ENCODE measurements at regions not wholly inside any gene's neighbourhood (a gene's known extent, or its start where the extent isn't known, plus 50 kb on each side); places are given as distances from the start of the nearest gene placed in this dataset.

DNA sequence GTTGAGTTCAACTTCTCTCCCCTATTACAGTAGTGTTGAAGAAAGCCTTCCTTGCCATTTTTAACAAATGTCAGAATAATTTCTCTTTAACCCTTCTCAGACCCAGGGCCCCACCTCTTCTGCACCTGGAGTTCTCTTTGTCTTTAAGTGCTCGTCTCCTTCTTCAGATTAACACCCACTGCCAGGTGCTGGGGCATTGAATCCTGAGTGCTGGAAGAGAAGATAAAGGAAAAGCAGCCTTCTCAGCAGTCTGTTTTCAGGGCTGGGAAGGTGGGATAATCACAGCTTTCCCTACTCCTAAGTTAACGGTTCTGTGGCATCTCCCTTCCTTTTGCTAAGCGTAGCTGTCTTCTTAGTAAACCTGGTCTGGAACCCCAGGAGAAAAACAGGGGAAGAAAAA is 114.6 kb upstream of the TAB2 start:
- DNase-seq = no peak
- Histone ChIP-seq H3K36me3 (ENCODE audit: low read depth) (no peaks in the 10 kb centered on the region), H4K20me1 (ENCODE audit: insufficient read depth) (no peaks in the 10 kb centered on the region), H3K4me2 (ENCODE audit: unreplicated experiment) (no peak overlapping the region), H3K4me1 (ENCODE audit: insufficient read depth) (no peaks in the 10 kb centered on the region), H3K9me2 (ENCODE audit: insufficient read depth) (no peaks in the 10 kb centered on the region), H3K27ac (no peak overlapping the region), H3K79me2 (ENCODE audit: insufficient read depth) (no peaks in the 10 kb centered on the region), H3K4me3 (no peak overlapping the region), H3F3A (ENCODE audit: insufficient read depth) (no peaks in the 10 kb centered on the region), H3K27me3 (replicated peaks; ENCODE audit: insufficient read depth) (0 out of 2 replicates have a peak, but pooled peaks cover 8% of the 10 kb centered on the region), H3K9ac (no peak overlapping the region), H3K9me3 (ENCODE audit: low read depth) (no peaks in the 10 kb centered on the region), H2AFZ (no peak overlapping the region)
- WGBS, 2 experiments (ENCODE audit: low coverage in 1 of 2, low lambda C conversion rate in 2 of 2, missing lambda C conversion rate in 2 of 2) = 79 to 89% methylated on average over 3 of the region's 3 CpGs
- TF ChIP-seq EZH2 (IDR thresholded peaks at IDR 0.05; ENCODE audit: insufficient read depth, poor library complexity, severe bottlenecking) (no peak), EZH2phosphoT487 (IDR thresholded peaks at IDR 0.05; ENCODE audit: insufficient read depth, low read depth) (no peak)
- in situ Hi-C loops (cut with MboI) = no loop called here

DNA sequence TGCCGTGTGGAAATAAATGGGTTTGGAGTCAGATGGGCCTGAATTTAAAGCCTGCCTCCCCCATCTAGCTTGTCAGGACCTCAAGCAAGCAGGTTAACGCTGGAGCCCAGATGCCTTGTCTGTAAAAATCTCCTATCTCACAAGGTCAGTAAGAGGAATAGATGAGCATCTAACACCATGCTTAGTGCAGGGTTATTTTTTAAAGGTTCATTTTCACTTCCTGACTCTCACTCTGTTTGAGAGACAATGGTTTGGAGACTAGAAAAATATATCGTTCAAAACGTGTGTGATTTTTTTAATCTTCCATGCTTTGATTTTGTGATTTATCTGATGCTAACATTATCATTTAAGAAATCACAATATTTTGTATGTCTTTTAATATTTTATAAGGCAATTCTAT is 114.0 kb upstream of the TAB2 start:
- no peaks in the 10 kb centered on the region for H3F3A ChIP-seq (ENCODE audit: insufficient read depth)
- no peaks in the 10 kb centered on the region for H3K4me1 ChIP-seq (ENCODE audit: insufficient read depth)
- H3K4me3 ChIP-seq = no peak overlapping the region
- DNase-seq = no peak
- TF ChIP-seq EZH2phosphoT487 (IDR thresholded peaks at IDR 0.05; ENCODE audit: insufficient read depth, low read depth) (no peak), EZH2 (IDR thresholded peaks at IDR 0.05; ENCODE audit: insufficient read depth, poor library complexity, severe bottlenecking) (no peak)
- H3K9me2 ChIP-seq (ENCODE audit: insufficient read depth) = no peaks in the 10 kb centered on the region
- 86 to 87% methylated on average over 4 of the region's 4 CpGs for WGBS, 2 experiments (ENCODE audit: low coverage in 1 of 2, low lambda C conversion rate in 2 of 2, missing lambda C conversion rate in 2 of 2)
- no peaks in the 10 kb centered on the region for H3K79me2 ChIP-seq (ENCODE audit: insufficient read depth)
- H4K20me1 ChIP-seq (ENCODE audit: insufficient read depth) = no peaks in the 10 kb centered on the region
- no peaks in the 10 kb centered on the region for H3K36me3 ChIP-seq (ENCODE audit: low read depth)
- H2AFZ ChIP-seq = no peak overlapping the region
- in situ Hi-C loops (cut with MboI) = no loop called here
- no peak overlapping the region for H3K4me2 ChIP-seq (ENCODE audit: unreplicated experiment)
- no peak overlapping the region for H3K27ac ChIP-seq
- H3K9me3 ChIP-seq (ENCODE audit: low read depth) = no peaks in the 10 kb centered on the region
- H3K27me3 ChIP-seq (replicated peaks; ENCODE audit: insufficient read depth) = 0 out of 2 replicates have a peak, but pooled peaks cover 8% of the 10 kb centered on the region
- no peak overlapping the region for H3K9ac ChIP-seq

DNA sequence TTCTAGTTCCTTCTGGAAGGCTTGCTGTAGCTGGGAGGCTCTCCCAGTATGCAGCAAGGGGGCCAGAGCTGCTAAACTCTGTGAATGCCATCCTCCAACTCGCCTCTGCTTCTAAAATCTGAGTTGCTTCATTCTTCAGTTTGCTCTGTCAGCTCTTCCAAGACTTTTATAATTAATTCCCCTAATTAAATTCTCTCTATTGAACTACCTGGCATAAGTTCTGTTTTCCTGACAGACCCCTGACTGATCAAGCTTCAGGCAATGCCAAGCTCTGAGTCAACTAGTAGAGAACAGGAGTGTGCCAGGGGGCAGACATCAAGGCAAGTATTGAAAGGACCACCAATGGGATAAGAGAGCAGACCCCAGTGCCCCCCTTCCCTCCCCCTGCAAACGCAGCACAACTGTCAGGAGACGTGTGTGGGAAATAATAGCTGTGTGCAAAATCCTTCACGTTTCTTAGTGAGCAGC is 109.3 kb upstream of the TAB2 start:
- Histone ChIP-seq H3K27me3 (replicated peaks; ENCODE audit: insufficient read depth) (0 out of 2 replicates have a peak, but pooled peaks cover 3% of the 10 kb centered on the region), H3K9me3 (ENCODE audit: low read depth) (no peaks in the 10 kb centered on the region), H3K4me2 (ENCODE audit: unreplicated experiment) (no peak overlapping the region), H3K4me1 (ENCODE audit: insufficient read depth) (peaks cover 33% of the 10 kb centered on the region), H3K79me2 (ENCODE audit: insufficient read depth) (no peaks in the 10 kb centered on the region), H3K27ac (no peak overlapping the region), H3K4me3 (no peak overlapping the region), H3K9me2 (ENCODE audit: insufficient read depth) (no peaks in the 10 kb centered on the region), H2AFZ (no peak overlapping the region), H4K20me1 (ENCODE audit: insufficient read depth) (no peaks in the 10 kb centered on the region), H3K36me3 (ENCODE audit: low read depth) (no peaks in the 10 kb centered on the region), H3K9ac (no peak overlapping the region), H3F3A (ENCODE audit: insufficient read depth) (peaks cover 26% of the 10 kb centered on the region)
- no peak for TF ChIP-seq EZH2phosphoT487 (IDR thresholded peaks at IDR 0.05; ENCODE audit: insufficient read depth, low read depth)
- no peak for TF ChIP-seq EZH2 (IDR thresholded peaks at IDR 0.05; ENCODE audit: insufficient read depth, poor library complexity, severe bottlenecking)
- in situ Hi-C loops (cut with MboI) = no loop called here
- DNase-seq = no peak
- 62 to 76% methylated on average over 4 of the region's 4 CpGs for WGBS, 2 experiments (ENCODE audit: low coverage in 1 of 2, low lambda C conversion rate in 2 of 2, missing lambda C conversion rate in 2 of 2)

DNA sequence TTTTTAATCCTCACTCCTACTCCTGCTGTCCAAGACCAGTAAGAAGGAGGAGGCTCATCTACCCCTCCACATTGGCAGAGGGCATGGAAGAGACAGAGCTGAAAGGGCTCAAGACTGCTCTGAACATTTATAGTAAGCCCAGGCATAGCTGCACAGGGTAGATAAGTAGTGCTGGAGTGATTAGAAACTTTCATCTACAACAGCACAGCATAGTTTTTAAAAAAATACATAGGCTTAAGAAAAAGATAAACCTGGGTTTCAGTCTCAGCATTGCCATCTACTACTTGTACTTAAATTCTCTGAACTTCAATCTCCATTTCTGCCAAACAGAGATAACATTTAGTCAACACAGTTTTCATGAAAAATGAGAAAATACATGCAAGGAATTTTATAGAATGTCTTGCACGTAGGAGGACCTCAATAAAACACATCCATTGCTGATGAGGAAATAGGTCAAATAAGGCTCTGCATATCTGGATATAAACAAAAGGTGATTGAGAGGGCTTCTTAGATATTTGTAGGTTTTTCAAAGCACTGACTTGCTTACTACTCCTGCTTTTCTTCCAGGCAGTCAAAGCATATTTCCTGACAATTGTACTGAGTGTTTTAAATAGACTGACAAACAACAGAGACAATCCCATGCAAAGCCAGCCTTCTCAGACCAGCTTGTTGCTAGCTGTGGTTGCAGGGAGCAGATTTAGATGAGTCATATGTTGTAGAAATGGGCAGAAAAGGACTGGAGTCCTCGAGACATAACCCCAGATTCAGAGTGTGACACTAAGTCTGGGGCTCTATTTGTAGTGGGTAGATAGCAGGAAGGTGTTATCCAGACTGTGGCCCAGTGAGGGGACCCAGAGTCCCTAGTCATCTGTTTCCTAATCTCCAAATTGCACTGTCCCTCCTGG is 107.4 kb upstream of the TAB2 start:
- Histone ChIP-seq H3K27me3 (replicated peaks; ENCODE audit: insufficient read depth) (0 out of 2 replicates have a peak, but pooled peaks cover 3% of the 10 kb centered on the region), H3K27ac (peak overlapping the region; percentile 21; the same call in 1 of the 2 replicates), H3K9me2 (ENCODE audit: insufficient read depth) (no peaks in the 10 kb centered on the region), H3F3A (ENCODE audit: insufficient read depth) (peaks cover 36% of the 10 kb centered on the region), H3K9me3 (ENCODE audit: low read depth) (no peaks in the 10 kb centered on the region), H3K9ac (no peak overlapping the region), H4K20me1 (ENCODE audit: insufficient read depth) (no peaks in the 10 kb centered on the region), H3K4me2 (ENCODE audit: unreplicated experiment) (no peak overlapping the region), H3K79me2 (ENCODE audit: insufficient read depth) (no peaks in the 10 kb centered on the region), H2AFZ (0 out of 2 replicates have a peak overlapping the region, but pooled peaks have one; percentile 17), H3K4me3 (no peak overlapping the region), H3K4me1 (ENCODE audit: insufficient read depth) (peaks cover 40% of the 10 kb centered on the region), H3K36me3 (ENCODE audit: low read depth) (no peaks in the 10 kb centered on the region)
- in situ Hi-C loops (cut with MboI) = no loop called here
- peak; percentile 73 for DNase-seq
- WGBS, 2 experiments (ENCODE audit: low coverage in 1 of 2, low lambda C conversion rate in 2 of 2, missing lambda C conversion rate in 2 of 2) = 56 to 65% methylated on average over 2 of the region's 2 CpGs
- TF ChIP-seq EZH2phosphoT487 (IDR thresholded peaks at IDR 0.05; ENCODE audit: insufficient read depth, low read depth) = no peak
- TF ChIP-seq EZH2 (IDR thresholded peaks at IDR 0.05; ENCODE audit: insufficient read depth, poor library complexity, severe bottlenecking) = no peak

Measured in GM23248 (cell line).